ENCODE measurements at regions not wholly inside any gene's neighbourhood (a gene's known extent, or its start where the extent isn't known, plus 50 kb on each side); places are given as distances from the start of the nearest gene placed in this dataset.

GRCh38 chr16:17629936-17630335, 159.2 kb upstream of the XYLT1 start:
- no peak for DNase-seq

GRCh38 chr16:17628983-17629382, 158.2 kb upstream of the XYLT1 start:
- DNase-seq: no peak

- no peak for DNase-seq
Measured at GRCh38 chr16:17622366-17622765, 151.6 kb upstream of the XYLT1 start.

GRCh38 chr16:17619261-17619660, 148.5 kb upstream of the XYLT1 start:
- no peak for DNase-seq

- no peak for DNase-seq
Measured at GRCh38 chr16:17617021-17617552, 146.3 kb upstream of the XYLT1 start.

GRCh38 chr16:17612336-17612735, 141.6 kb upstream of the XYLT1 start:
- DNase-seq: no peak

- DNase-seq: peak; percentile 56
Measured at GRCh38 chr16:17607609-17608008, 136.8 kb upstream of the XYLT1 start.

GRCh38 chr16:17607075-17607509, 136.3 kb upstream of the XYLT1 start:
- peak; percentile 56 for DNase-seq

- peak; percentile 49 for DNase-seq
Measured at GRCh38 chr16:17606460-17606859, 135.7 kb upstream of the XYLT1 start.

- DNase-seq: no peak
Measured at GRCh38 chr16:17605784-17606183, 135.0 kb upstream of the XYLT1 start.

GRCh38 chr16:17603626-17604025, 132.9 kb upstream of the XYLT1 start:
- DNase-seq: no peak

- no peak for DNase-seq
Measured at GRCh38 chr16:17602678-17603077, 131.9 kb upstream of the XYLT1 start.

- no peak for DNase-seq
Measured at GRCh38 chr16:17598968-17599367, 128.2 kb upstream of the XYLT1 start.

- DNase-seq: no peak
Measured at GRCh38 chr16:17591655-17592405, 121.1 kb upstream of the XYLT1 start.

- DNase-seq: no peak
Measured at GRCh38 chr16:17590711-17591654, 120.2 kb upstream of the XYLT1 start.

- no peak for DNase-seq
Measured at GRCh38 chr16:17589898-17590297, 119.1 kb upstream of the XYLT1 start.

- no peak for DNase-seq
Measured at GRCh38 chr16:17585449-17586074, 114.8 kb upstream of the XYLT1 start.

- DNase-seq: peak; percentile 95
Measured at GRCh38 chr16:17578981-17579874, 108.5 kb upstream of the XYLT1 start.

GRCh38 chr16:17574256-17574655, 103.5 kb upstream of the XYLT1 start:
- no peak for DNase-seq

GRCh38 chr16:17572145-17572544, 101.4 kb upstream of the XYLT1 start:
- DNase-seq: no peak

- no peak for DNase-seq
Measured at GRCh38 chr16:17571499-17572093, 100.8 kb upstream of the XYLT1 start.

- no peak for DNase-seq
Measured at GRCh38 chr16:17568239-17568638, 97.5 kb upstream of the XYLT1 start.
